Endodermal cell (in vitro differentiated cells): ENCODE measurements at regions not wholly inside any gene's neighbourhood (a gene's known extent, or its start where the extent isn't known, plus 50 kb on each side); places are given as distances from the start of the nearest gene placed in this dataset.

ENCODE experiments used
- DNase-seq: peaks from one replicate; pipeline ENCODE4 v3.0.0-alpha.2; 2017
- H3K27ac ChIP-seq: 2 replicates; pipeline ENCODE4 v1.5.1; 2013; ENCODE audit warnings: mild to moderate bottlenecking, low read depth, low read length, moderate library complexity
- H3K27me3 ChIP-seq: 2 replicates; pipeline ENCODE4 v1.6.1; 2013; ENCODE audit warnings: mild to moderate bottlenecking, low read length, moderate library complexity; ENCODE audit not compliant: insufficient read depth, control insufficient read depth, poor library complexity, severe bottlenecking
- H3K36me3 ChIP-seq: 2 replicates; pipeline ENCODE4 v1.7.0; 2013; ENCODE audit warnings: mild to moderate bottlenecking, low read length, moderate library complexity; ENCODE audit not compliant: control insufficient read depth, insufficient read depth
- H3K4me1 ChIP-seq: one replicate; pipeline ENCODE4 v1.7.0; 2013; ENCODE audit warnings: low read length; ENCODE audit not compliant: control insufficient read depth, insufficient read depth
- H3K4me3 ChIP-seq: 2 replicates; pipeline ENCODE4 v1.5.1; 2013; ENCODE audit warnings: mild to moderate bottlenecking, low read length, moderate library complexity
- H3K9ac ChIP-seq: 2 replicates; pipeline ENCODE4 v1.6.1; 2013; ENCODE audit warnings: mild to moderate bottlenecking, low read length, moderate library complexity; ENCODE audit not compliant: poor library complexity, severe bottlenecking; ENCODE audit errors: extremely low read depth
- H3K9me3 ChIP-seq: 2 replicates; pipeline ENCODE4 v1.6.1; 2013; ENCODE audit warnings: mild to moderate bottlenecking, low read length, moderate library complexity; ENCODE audit not compliant: control insufficient read depth
- H3K27ac Mint-ChIP-seq: 2 replicates; pipeline ENCODE4 v1.8.0; 2020; ENCODE audit warnings: mixed read lengths
- H3K27me3 Mint-ChIP-seq: 2 replicates; pipeline ENCODE4 v1.8.0; 2021; ENCODE audit warnings: mild to moderate bottlenecking, mixed read lengths; ENCODE audit not compliant: insufficient read depth
- H3K36me3 Mint-ChIP-seq: 2 replicates; pipeline ENCODE4 v1.8.0; 2020; ENCODE audit warnings: low read depth, mixed read lengths
- H3K4me1 Mint-ChIP-seq: 2 replicates; pipeline ENCODE4 v1.8.0; 2020; ENCODE audit warnings: mixed read lengths
- H3K4me3 Mint-ChIP-seq: 2 replicates; pipeline ENCODE4 v1.8.0; 2020; ENCODE audit warnings: mild to moderate bottlenecking, moderate library complexity, mixed read lengths
- H3K9me3 Mint-ChIP-seq: 2 replicates; pipeline ENCODE4 v1.8.0; 2020; ENCODE audit warnings: mild to moderate bottlenecking, mixed read lengths
- WGBS, 2 experiments: methylation state at CpG; one replicate each; pipeline versions ENCODE4 v1.1.5 to v1.1.7; 2013; ENCODE audit warnings: missing lambda C conversion rate in 2 of 2, mixed read lengths in 1 of 2; ENCODE audit not compliant: insufficient coverage in 1 of 2, insufficient read length in 1 of 2; 5-methylcytosine and 5-hydroxymethylcytosine counted together
- TF ChIP-seq, protein P1 (sequence below): fragments of 200-600 bp; sonication (generic); conservative IDR thresholded peaks from 2 replicates; pipeline ENCODE4 v1.5.0; 2021; ENCODE audit warnings: antibody characterized with exemption, mild to moderate bottlenecking

DNA sequence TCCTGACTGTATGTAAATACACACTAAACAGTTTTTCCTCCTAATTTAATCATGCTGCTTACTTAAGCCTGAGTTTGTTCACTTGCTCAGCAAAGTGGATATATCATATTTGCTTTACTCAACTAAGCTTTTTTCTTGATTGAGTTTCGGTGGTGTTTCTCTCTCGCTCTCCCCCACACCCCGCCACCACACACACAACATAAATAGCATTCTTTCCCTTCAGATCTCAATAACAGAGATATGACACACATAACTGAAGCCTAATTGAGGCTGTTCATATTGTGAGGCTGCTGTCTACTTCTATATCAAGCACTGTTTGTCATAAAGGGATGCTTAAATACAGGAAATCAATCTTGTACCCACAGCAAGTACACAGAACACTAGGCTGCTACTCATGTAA lies 364.9 kb downstream of the FAT3 start:
- no peaks in the 10 kb centered on the region for H3K9me3 Mint-ChIP-seq
- H3K36me3 Mint-ChIP-seq: no peaks in the 10 kb centered on the region
- H3K4me3 ChIP-seq: no peak overlapping the region
- TF ChIP-seq, protein P1, sequence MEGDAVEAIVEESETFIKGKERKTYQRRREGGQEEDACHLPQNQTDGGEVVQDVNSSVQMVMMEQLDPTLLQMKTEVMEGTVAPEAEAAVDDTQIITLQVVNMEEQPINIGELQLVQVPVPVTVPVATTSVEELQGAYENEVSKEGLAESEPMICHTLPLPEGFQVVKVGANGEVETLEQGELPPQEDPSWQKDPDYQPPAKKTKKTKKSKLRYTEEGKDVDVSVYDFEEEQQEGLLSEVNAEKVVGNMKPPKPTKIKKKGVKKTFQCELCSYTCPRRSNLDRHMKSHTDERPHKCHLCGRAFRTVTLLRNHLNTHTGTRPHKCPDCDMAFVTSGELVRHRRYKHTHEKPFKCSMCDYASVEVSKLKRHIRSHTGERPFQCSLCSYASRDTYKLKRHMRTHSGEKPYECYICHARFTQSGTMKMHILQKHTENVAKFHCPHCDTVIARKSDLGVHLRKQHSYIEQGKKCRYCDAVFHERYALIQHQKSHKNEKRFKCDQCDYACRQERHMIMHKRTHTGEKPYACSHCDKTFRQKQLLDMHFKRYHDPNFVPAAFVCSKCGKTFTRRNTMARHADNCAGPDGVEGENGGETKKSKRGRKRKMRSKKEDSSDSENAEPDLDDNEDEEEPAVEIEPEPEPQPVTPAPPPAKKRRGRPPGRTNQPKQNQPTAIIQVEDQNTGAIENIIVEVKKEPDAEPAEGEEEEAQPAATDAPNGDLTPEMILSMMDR: no peak
- peaks cover 18% of the 10 kb centered on the region for H3K4me1 Mint-ChIP-seq
- no peak for DNase-seq
- H3K4me3 Mint-ChIP-seq: no peak overlapping the region
- peaks cover 9% of the 10 kb centered on the region for H3K4me1 ChIP-seq
- no peaks in the 10 kb centered on the region for H3K27me3 ChIP-seq
- H3K27ac Mint-ChIP-seq: no peak overlapping the region
- H3K36me3 ChIP-seq: no peaks in the 10 kb centered on the region
- H3K9ac ChIP-seq: no peak overlapping the region
- WGBS, 2 experiments: 93% methylated on average over 3 of the region's 3 CpGs; no CpG with 5 or more reads in 1 of the 2 experiments
- no peak overlapping the region for H3K27ac ChIP-seq
- H3K9me3 ChIP-seq: no peaks in the 10 kb centered on the region
- H3K27me3 Mint-ChIP-seq: no peaks in the 10 kb centered on the region

DNA sequence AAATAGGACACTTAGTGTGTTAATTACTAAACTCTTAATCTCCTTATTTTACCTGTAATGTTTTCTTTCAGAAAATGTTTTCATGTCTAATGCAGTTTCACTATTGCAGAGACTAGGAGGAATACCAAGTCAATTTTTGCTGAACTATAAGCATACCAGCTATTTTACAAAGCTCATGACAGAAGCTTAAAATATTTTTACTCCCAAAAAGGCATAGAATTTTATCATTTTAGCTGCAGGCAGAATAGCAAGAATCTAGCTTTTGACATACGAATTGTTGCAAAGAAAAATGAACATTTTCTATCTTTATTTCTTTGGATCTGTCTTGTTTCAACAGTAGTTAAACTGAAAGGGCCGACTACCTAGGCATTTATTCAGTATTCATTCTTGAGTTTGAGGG lies 366.9 kb downstream of the FAT3 start:
- H3K9ac ChIP-seq: no peak overlapping the region
- H3K4me3 ChIP-seq: no peak overlapping the region
- H3K4me3 Mint-ChIP-seq: no peak overlapping the region
- H3K4me1 Mint-ChIP-seq: peaks cover 18% of the 10 kb centered on the region
- H3K9me3 Mint-ChIP-seq: no peaks in the 10 kb centered on the region
- H3K9me3 ChIP-seq: no peaks in the 10 kb centered on the region
- peaks cover 9% of the 10 kb centered on the region for H3K4me1 ChIP-seq
- H3K27me3 ChIP-seq: no peaks in the 10 kb centered on the region
- H3K36me3 ChIP-seq: no peaks in the 10 kb centered on the region
- TF ChIP-seq, protein P1: no peak
- H3K36me3 Mint-ChIP-seq: no peaks in the 10 kb centered on the region
- no peaks in the 10 kb centered on the region for H3K27me3 Mint-ChIP-seq
- no peak overlapping the region for H3K27ac ChIP-seq
- WGBS, 2 experiments: 100% methylated on average over 2 of the region's 2 CpGs
- DNase-seq: no peak
- H3K27ac Mint-ChIP-seq: no peak overlapping the region

DNA sequence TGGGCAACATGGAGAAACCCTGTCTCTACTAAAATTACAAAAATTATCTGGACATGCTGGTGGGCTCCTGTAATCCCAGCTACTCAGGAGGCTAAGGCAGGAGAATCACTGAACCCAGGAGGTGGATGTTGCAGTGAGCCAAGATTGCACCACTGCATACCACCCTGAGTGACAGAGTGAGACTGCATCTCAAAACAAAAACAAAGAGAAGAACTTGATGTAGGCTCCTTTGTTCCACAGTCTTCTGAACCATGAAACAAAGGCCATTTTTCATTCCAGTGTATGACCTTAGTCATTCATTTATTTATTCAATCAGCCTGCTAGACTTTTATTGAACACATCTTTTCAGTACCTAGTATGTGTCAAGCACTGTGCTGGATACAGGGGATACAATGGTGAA lies 369.6 kb downstream of the FAT3 start:
- Histone ChIP-seq H3K36me3 (no peaks in the 10 kb centered on the region), H3K27me3 (no peaks in the 10 kb centered on the region), H3K9ac (no peak overlapping the region), H3K9me3 (no peaks in the 10 kb centered on the region), H3K4me1 (peaks cover 9% of the 10 kb centered on the region), H3K27ac (no peak overlapping the region), H3K4me3 (no peak overlapping the region)
- Mint-ChIP-seq H3K4me1 (peaks cover 24% of the 10 kb centered on the region), H3K27me3 (no peaks in the 10 kb centered on the region), H3K4me3 (no peak overlapping the region), H3K9me3 (no peaks in the 10 kb centered on the region), H3K36me3 (no peaks in the 10 kb centered on the region), H3K27ac (no peak overlapping the region)
- TF ChIP-seq, protein P1: no peak
- no peak for DNase-seq
